Tibial artery (tissue), 4 donors: ENCODE measurements at regions not wholly inside any gene's neighbourhood (a gene's known extent, or its start where the extent isn't known, plus 50 kb on each side); places are given as distances from the start of the nearest gene placed in this dataset.

Experiments
- DNase-seq, 2 donors: peaks; one replicate each; pipeline ENCODE4 v3.0.0-alpha.2; 2019
- H3K27ac ChIP-seq, 2 donors: fragments of 200-600 bp; sonication (generic) in 1 of 2; 1 replicate in 1 of 2; 2 replicates in 1 of 2; pipeline ENCODE4 v1.5.1; 2018 to 2019; ENCODE audit warnings: mild to moderate bottlenecking in 1 of 2
- H3K27me3 ChIP-seq, 2 donors: fragments of 200-600 bp; sonication (generic) in 1 of 2; one replicate each; pipeline versions ENCODE4 v1.5.1 to v1.6.0; 2016 to 2019
- H3K36me3 ChIP-seq, 3 donors: fragments of 200-600 bp; sonication (generic) in 2 of 3; one replicate each; pipeline ENCODE4 v1.5.1; 2016 to 2019; ENCODE audit warnings: mild to moderate bottlenecking in 2 of 3
- H3K4me1 ChIP-seq, 4 donors: fragments of 200-600 bp; sonication (generic) in 2 of 4; 1 replicate in 3 of 4; 2 replicates in 1 of 4; pipeline ENCODE4 v1.5.1; 2016 to 2019
- H3K4me3 ChIP-seq, 2 donors: fragments of 200-600 bp; sonication (generic) in 1 of 2; 1 replicate in 1 of 2; 2 replicates in 1 of 2; pipeline ENCODE4 v1.5.1; 2018 to 2019; ENCODE audit warnings: mild to moderate bottlenecking in 2 of 2
- H3K9me3 ChIP-seq, 3 donors: fragments of 200-600 bp; sonication (generic) in 1 of 3; one replicate each; pipeline ENCODE4 v1.5.1; 2016 to 2019
- CTCF ChIP-seq, 2 experiments: fragments of 200-600 bp in 1 of 2; fragments of 450-650 bp in 1 of 2; IDR thresholded peaks; one replicate each; pipeline ENCODE4 v1.5.1; 2017 to 2019; ENCODE audit warnings: antibody characterized with exemption in 2 of 2, mild to moderate bottlenecking in 1 of 2, moderate library complexity in 1 of 2
- intact Hi-C: fragments of 100-400 bp; cut with DNase I; formaldehyde crosslinking; loops from one replicate; pipeline ENCODE4 v1.15.0; 2023; ENCODE audit warnings: low total_unique reads

GRCh38 chr12:115755725-115756085, 521.8 kb downstream of the MED13L start:
- no peak overlapping the region for H3K4me3 ChIP-seq
- H3K27ac ChIP-seq = no peak overlapping the region
- H3K9me3 ChIP-seq = no peaks in the 10 kb centered on the region
- intact Hi-C loops = loop anchor here (10.0 kb wide), 1 partner anchor 1771 kb away; no protein-coding TSS in a partner anchor
- H3K27me3 ChIP-seq = peaks cover 0 to 16% of the 10 kb centered on the region in 2 donors
- no peak for TF ChIP-seq CTCF (IDR thresholded peaks at IDR 0.05)
- H3K4me1 ChIP-seq = no peaks in the 10 kb centered on the region
- no peaks in the 10 kb centered on the region for H3K36me3 ChIP-seq
- no peak for DNase-seq

GRCh38 chr12:115755061-115755724, 522.3 kb downstream of the MED13L start:
- intact Hi-C loops = loop anchor here (10.0 kb wide), 1 partner anchor 1770 kb away; no protein-coding TSS in a partner anchor
- no peak for DNase-seq
- Histone ChIP-seq H3K4me3 (no peak overlapping the region), H3K27me3 (peaks cover 0 to 15% of the 10 kb centered on the region in 2 donors), H3K4me1 (no peaks in the 10 kb centered on the region), H3K27ac (no peak overlapping the region), H3K36me3 (no peaks in the 10 kb centered on the region), H3K9me3 (no peaks in the 10 kb centered on the region)
- TF ChIP-seq CTCF (IDR thresholded peaks at IDR 0.05) = no peak

- peaks cover 0 to 9% of the 10 kb centered on the region in 2 donors for H3K27me3 ChIP-seq
- DNase-seq = peak in 1 of 2 donors; percentile 22
- no peak overlapping the region for H3K27ac ChIP-seq
- no peaks in the 10 kb centered on the region for H3K4me1 ChIP-seq
- H3K36me3 ChIP-seq = no peaks in the 10 kb centered on the region
- H3K9me3 ChIP-seq = no peaks in the 10 kb centered on the region
- TF ChIP-seq CTCF (IDR thresholded peaks at IDR 0.05) = peak; percentile 63 to 80
- no peak overlapping the region for H3K4me3 ChIP-seq
- intact Hi-C loops = loop anchor here (2.0 to 10.0 kb wide), 2 partner anchors 1090 to 1768 kb away; no protein-coding TSS in a partner anchor
Measured at GRCh38 chr12:115752913-115753726, 524.4 kb downstream of the MED13L start.

- no peak overlapping the region for H3K27ac ChIP-seq
- H3K9me3 ChIP-seq = no peaks in the 10 kb centered on the region
- TF ChIP-seq CTCF (IDR thresholded peaks at IDR 0.05) = no peak
- DNase-seq = no peak
- no peak overlapping the region for H3K4me3 ChIP-seq
- H3K27me3 ChIP-seq = peaks cover 0 to 6% of the 10 kb centered on the region in 2 donors
- no peaks in the 10 kb centered on the region for H3K36me3 ChIP-seq
- intact Hi-C loops = loop anchor here (2.0 to 10.0 kb wide), 2 partner anchors 1089 to 1767 kb away; no protein-coding TSS in a partner anchor
- H3K4me1 ChIP-seq = no peaks in the 10 kb centered on the region
Measured at GRCh38 chr12:115752156-115752555, 525.3 kb downstream of the MED13L start.

GRCh38 chr12:115750340-115750739, 527.2 kb downstream of the MED13L start:
- H3K4me1 ChIP-seq = no peaks in the 10 kb centered on the region
- H3K27me3 ChIP-seq = peaks cover 0 to 6% of the 10 kb centered on the region in 2 donors
- H3K9me3 ChIP-seq = no peaks in the 10 kb centered on the region
- DNase-seq = no peak
- no peak for TF ChIP-seq CTCF (IDR thresholded peaks at IDR 0.05)
- no peaks in the 10 kb centered on the region for H3K36me3 ChIP-seq
- intact Hi-C loops = loop anchor here (10.0 kb wide), 1 partner anchor 1766 kb away; no protein-coding TSS in a partner anchor
- no peak overlapping the region for H3K27ac ChIP-seq
- H3K4me3 ChIP-seq = no peak overlapping the region
